OCI-LY3 (cell line): ENCODE measurements at regions not wholly inside any gene's neighbourhood (a gene's known extent, or its start where the extent isn't known, plus 50 kb on each side); places are given as distances from the start of the nearest gene placed in this dataset.

Experiments
- CTCF ChIP-seq: fragments of 200-600, 300-600 bp; sonication (generic); IDR thresholded peaks from 2 replicates; pipeline ENCODE4 v1.5.1; 2014; ENCODE audit warnings: antibody characterized with exemption, low read length, low read depth
- EZH2phosphoT487 ChIP-seq: fragments of 200-600 bp; shearing (Covaris generic); IDR thresholded peaks from 2 replicates; pipeline ENCODE4 v1.6.1; 2018; ENCODE audit warnings: antibody characterized with exemption, mixed run types, low read depth

GRCh38 chr10:6310977-6311376, 108.2 kb downstream of the PFKFB3 start:
- no peak for TF ChIP-seq CTCF
- TF ChIP-seq EZH2phosphoT487 = no peak
